Stimulated activated CD8-positive, alpha-beta memory T cell treated with anti-CD3 and anti-CD28 coated beads, Interleukin-7, amount 100 ng/mL, for 1 hour (primary cell): ENCODE measurements at regions not wholly inside any gene's neighbourhood (a gene's known extent, or its start where the extent isn't known, plus 50 kb on each side); places are given as distances from the start of the nearest gene placed in this dataset.

Experiments
- DNase-seq, 2 donors: peaks; one replicate each; pipeline ENCODE4 v3.0.0-alpha.2; 2020; ENCODE audit warnings: low read depth in 2 of 2

GRCh38 chr20:20933142-20933958 lies 172.8 kb downstream of the LINC00237 start:
- DNase-seq = no peak

GRCh38 chr20:20932156-20932555 lies 174.0 kb downstream of the LINC00237 start:
- DNase-seq = no peak

GRCh38 chr20:20931632-20932031 lies 174.5 kb downstream of the LINC00237 start:
- no peak for DNase-seq

GRCh38 chr20:20931024-20931423 lies 175.1 kb downstream of the LINC00237 start:
- no peak for DNase-seq

- DNase-seq = no peak
Observed at GRCh38 chr20:20930500-20930899, 175.7 kb downstream of the LINC00237 start.

GRCh38 chr20:20929341-20929740 lies 176.8 kb downstream of the LINC00237 start:
- no peak for DNase-seq

- DNase-seq = no peak
Observed at GRCh38 chr20:20926222-20926905, 179.8 kb downstream of the LINC00237 start.

- DNase-seq = no peak
Observed at GRCh38 chr20:20920433-20920832, 185.7 kb downstream of the LINC00237 start.

- no peak for DNase-seq
Observed at GRCh38 chr20:20915844-20916243, 190.3 kb downstream of the LINC00237 start.

GRCh38 chr20:20904501-20904831 lies 192.0 kb upstream of the RALGAPA2 start:
- no peak for DNase-seq

- no peak for DNase-seq
Observed at GRCh38 chr20:20903773-20904500, 191.5 kb upstream of the RALGAPA2 start.

GRCh38 chr20:20897922-20898321 lies 185.5 kb upstream of the RALGAPA2 start:
- DNase-seq = no peak

- DNase-seq = no peak
Observed at GRCh38 chr20:20897145-20897544, 184.7 kb upstream of the RALGAPA2 start.

GRCh38 chr20:20896606-20897005 lies 184.2 kb upstream of the RALGAPA2 start:
- no peak for DNase-seq

- DNase-seq = no peak
Observed at GRCh38 chr20:20895537-20895936, 183.1 kb upstream of the RALGAPA2 start.

GRCh38 chr20:20894753-20895152 lies 182.3 kb upstream of the RALGAPA2 start:
- no peak for DNase-seq

- no peak for DNase-seq
Observed at GRCh38 chr20:20894280-20894679, 181.8 kb upstream of the RALGAPA2 start.

GRCh38 chr20:20892328-20892727 lies 179.9 kb upstream of the RALGAPA2 start:
- DNase-seq = no peak

- no peak for DNase-seq
Observed at GRCh38 chr20:20890751-20891150, 178.3 kb upstream of the RALGAPA2 start.

GRCh38 chr20:20888936-20889335 lies 176.5 kb upstream of the RALGAPA2 start:
- no peak for DNase-seq

- no peak for DNase-seq
Observed at GRCh38 chr20:20888266-20888656, 175.8 kb upstream of the RALGAPA2 start.

- no peak for DNase-seq
Observed at GRCh38 chr20:20887593-20888265, 175.3 kb upstream of the RALGAPA2 start.
